IMR-90 (cell line): ENCODE measurements at regions not wholly inside any gene's neighbourhood (a gene's known extent, or its start where the extent isn't known, plus 50 kb on each side); places are given as distances from the start of the nearest gene placed in this dataset.

Experiments
- CTCF ChIP-seq: conservative IDR thresholded peaks from 2 replicates; pipeline ENCODE4 v1.5.1; 2012; ENCODE audit warnings: mild to moderate bottlenecking, low read depth, low read length, improper control_type of control experiment
- ELK1 ChIP-seq: fragments of 150-350 bp; IDR thresholded peaks from 2 replicates; pipeline ENCODE4 v1.6.1; 2016; ENCODE audit warnings: low read depth, mild to moderate bottlenecking, low read length, moderate library complexity, borderline replicate concordance
- POLR2A ChIP-seq: IDR thresholded peaks from 2 replicates; pipeline ENCODE4 v1.6.1; 2012; ENCODE audit warnings: mild to moderate bottlenecking, low read depth, low read length
- RFX5 ChIP-seq: IDR thresholded peaks from 2 replicates; pipeline ENCODE4 v1.8.0; 2012; ENCODE audit warnings: low read depth, mild to moderate bottlenecking, low read length, moderate library complexity
- SMC3 ChIP-seq: fragments of 150-350 bp; IDR thresholded peaks from 2 replicates; pipeline ENCODE4 v1.6.1; 2016; ENCODE audit warnings: low read depth, mild to moderate bottlenecking, antibody characterized with exemption, low read length, moderate library complexity

- TF ChIP-seq CTCF (no peak), POLR2A (no peak), SMC3 (no peak), ELK1 (no peak), RFX5 (no peak)
Measured at GRCh38 chr4:34861666-34862065, 1382.6 kb downstream of the ARAP2 start.
